ENCODE measurements at regions not wholly inside any gene's neighbourhood (a gene's known extent, or its start where the extent isn't known, plus 50 kb on each side); places are given as distances from the start of the nearest gene placed in this dataset.

- DNase-seq: no peak
These were observed 857.4 kb downstream of the OLFM4 start for GRCh38 chr13:53885997-53886396.

- no peak for DNase-seq
These were observed 862.1 kb downstream of the OLFM4 start for GRCh38 chr13:53890696-53891095.

GRCh38 chr13:53901593-53901992 is 873.0 kb downstream of the OLFM4 start:
- no peak for DNase-seq

- DNase-seq: no peak
These were observed 879.3 kb downstream of the OLFM4 start for GRCh38 chr13:53907891-53908290.

- no peak for DNase-seq
These were observed 892.3 kb downstream of the OLFM4 start for GRCh38 chr13:53920916-53921315.

GRCh38 chr13:53921473-53921872 is 892.9 kb downstream of the OLFM4 start:
- DNase-seq: no peak

GRCh38 chr13:53941588-53942190 is 913.1 kb downstream of the OLFM4 start:
- DNase-seq: no peak

GRCh38 chr13:53946500-53946899 is 917.9 kb downstream of the OLFM4 start:
- DNase-seq: no peak

- peak in 1 of 3 experiments; percentile 26 for DNase-seq
These were observed 924.6 kb downstream of the OLFM4 start for GRCh38 chr13:53953183-53953582.

Measured in NCI-H1417 (cell line).